Activated CD4-positive, alpha-beta T cell treated with anti-CD3 and anti-CD28 coated beads for 36 hours (primary cell): ENCODE measurements at regions not wholly inside any gene's neighbourhood (a gene's known extent, or its start where the extent isn't known, plus 50 kb on each side); places are given as distances from the start of the nearest gene placed in this dataset.
"Not testable (repeated sequence)": the region's sequence is repeated elsewhere in the genome, so short reads cannot be mapped to it uniquely, and the experiment has no call there.

Source experiments
- ATAC-seq: fragments of 200-7000 bp; cut with Tn5 transposase; one replicate; pipeline ENCODE4 v1.10.0; 2021; ENCODE audit warnings: mild to moderate bottlenecking, moderate library complexity
- CTCF ChIA-PET: fragments of 350-600 bp; sonication (Branson Sonifier 250); formaldehyde crosslinking; loops from one replicate; lab custom pipeline; 2021; ENCODE audit warnings: antibody characterized with exemption; lab: Charles Lee
- POLR2A ChIA-PET: fragments of 350-600 bp; sonication (Branson Sonifier 250); formaldehyde crosslinking; loops from one replicate; lab custom pipeline; 2021; ENCODE audit warnings: antibody characterized with exemption, inconsistent platforms; lab: Charles Lee
- DNase-seq: peaks from one replicate; pipeline ENCODE4 v3.0.0-alpha.2; 2020
- H3K27ac Mint-ChIP-seq: one replicate; pipeline ENCODE4 v1.8.0; 2021; ENCODE audit warnings: mixed read lengths
- H3K27me3 Mint-ChIP-seq: one replicate; pipeline ENCODE4 v1.8.0; 2021; ENCODE audit warnings: mixed read lengths
- H3K36me3 Mint-ChIP-seq: one replicate; pipeline ENCODE4 v1.8.0; 2021; ENCODE audit warnings: low read depth, mixed read lengths
- H3K4me1 Mint-ChIP-seq: one replicate; pipeline ENCODE4 v1.8.0; 2021; ENCODE audit warnings: mixed read lengths
- H3K4me3 Mint-ChIP-seq: one replicate; pipeline ENCODE4 v1.8.0; 2021; ENCODE audit warnings: mild to moderate bottlenecking, moderate library complexity, mixed read lengths
- H3K9me3 Mint-ChIP-seq: one replicate; pipeline ENCODE4 v1.8.0; 2021; ENCODE audit warnings: low read depth, mixed read lengths
- intact Hi-C, 2 experiments: fragments of 100-400 bp; cut with DNase I in 1 of 2; cut with micrococcal nuclease in 1 of 2; formaldehyde crosslinking; loops; one replicate each; pipeline versions ENCODE4 v1.14.2 to v1.15.1; 2022 to 2024; cut with DNase I, micrococcal nuclease

DNA sequence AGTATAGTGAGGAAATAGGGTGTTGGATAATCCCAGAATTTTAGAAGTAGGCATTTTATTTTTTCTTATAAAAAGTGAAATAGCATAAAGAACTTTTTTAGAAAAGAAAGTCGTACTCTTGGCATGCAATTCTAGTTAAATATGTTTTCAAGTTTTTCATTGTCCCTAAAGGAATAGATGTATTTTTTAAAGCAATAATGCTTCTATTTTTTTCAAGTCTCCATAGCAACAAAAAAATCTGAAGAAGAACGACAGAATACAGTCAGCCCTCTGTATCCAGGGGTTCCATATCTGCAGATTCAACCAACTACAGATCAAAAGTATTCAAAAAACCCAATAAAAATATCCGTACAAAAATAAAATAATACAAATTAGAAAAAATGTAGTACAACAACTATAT is 538.2 kb downstream of the GLUD2 start:
- H3K36me3 Mint-ChIP-seq: no peaks in the 10 kb centered on the region

DNA sequence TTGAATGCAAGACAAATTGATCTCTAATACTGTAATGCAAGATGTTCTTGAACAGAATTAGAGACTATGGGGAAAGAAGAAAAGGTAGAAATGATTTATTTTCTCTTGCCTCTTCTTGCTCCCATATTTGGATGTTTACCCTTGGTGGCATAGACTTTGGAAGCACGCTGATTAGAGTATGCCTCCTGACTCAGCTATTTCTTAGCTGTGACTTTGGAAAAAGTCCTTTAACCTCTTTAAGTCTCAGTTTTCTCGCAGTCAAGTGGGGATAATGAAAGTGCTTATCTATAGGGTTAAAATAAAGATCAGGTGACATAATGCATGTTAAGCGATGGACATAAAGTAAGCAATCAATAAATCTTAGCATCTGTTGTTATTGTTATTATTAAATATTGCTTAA is 545.5 kb downstream of the GLUD2 start:
- no peaks in the 10 kb centered on the region for H3K4me1 Mint-ChIP-seq
- H3K27me3 Mint-ChIP-seq: peaks cover 5% of the 10 kb centered on the region
- ChIA-PET CTCF (no interaction called here), POLR2A (no interaction called here)
- no peak overlapping the region for H3K4me3 Mint-ChIP-seq
- intact Hi-C loops: no loop called here
- H3K27ac Mint-ChIP-seq: no peak overlapping the region
- no peaks in the 10 kb centered on the region for H3K9me3 Mint-ChIP-seq
- no peaks in the 10 kb centered on the region for H3K36me3 Mint-ChIP-seq
- ATAC-seq (no peak), DNase-seq (no peak)

More for the DNA sequence above, 538.2 kb downstream of the GLUD2 start:
- Mint-ChIP-seq H3K4me3 (no peak overlapping the region), H3K27me3 (no peaks in the 10 kb centered on the region), H3K27ac (no peak overlapping the region), H3K9me3 (no peaks in the 10 kb centered on the region), H3K4me1 (no peaks in the 10 kb centered on the region)
- CTCF ChIA-PET: no interaction called here
- intact Hi-C loops: no loop called here
- no peak for DNase-seq
- ATAC-seq: no peak
- POLR2A ChIA-PET: no interaction called here

DNA sequence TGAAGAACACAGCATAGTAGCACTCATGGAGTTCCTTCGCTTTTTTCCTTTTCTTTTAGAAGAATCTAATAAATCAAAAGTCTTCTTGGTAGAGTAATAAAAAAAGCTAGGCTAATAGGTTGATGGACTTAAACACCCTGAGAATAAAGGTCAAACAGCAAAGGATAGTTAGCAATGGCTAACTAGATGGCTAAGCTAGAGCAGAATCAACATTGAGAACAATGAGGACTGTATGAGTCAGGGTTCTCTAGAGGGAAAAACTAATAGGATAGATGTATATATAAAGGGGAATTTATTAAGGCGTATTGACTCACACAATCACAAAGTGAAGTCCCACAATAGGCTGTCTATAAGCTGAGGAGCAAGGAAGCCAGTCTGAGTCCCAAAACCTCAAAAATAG is 550.9 kb downstream of the GLUD2 start:
- ATAC-seq (no peak), DNase-seq (no peak)
- peaks cover under 1% of the 10 kb centered on the region for H3K27me3 Mint-ChIP-seq
- no peaks in the 10 kb centered on the region for H3K9me3 Mint-ChIP-seq
- no peak overlapping the region for H3K4me3 Mint-ChIP-seq
- intact Hi-C loops: no loop called here
- H3K27ac Mint-ChIP-seq: no peak overlapping the region
- ChIA-PET CTCF (no interaction called here), POLR2A (no interaction called here)
- no peaks in the 10 kb centered on the region for H3K4me1 Mint-ChIP-seq
- no peaks in the 10 kb centered on the region for H3K36me3 Mint-ChIP-seq

DNA sequence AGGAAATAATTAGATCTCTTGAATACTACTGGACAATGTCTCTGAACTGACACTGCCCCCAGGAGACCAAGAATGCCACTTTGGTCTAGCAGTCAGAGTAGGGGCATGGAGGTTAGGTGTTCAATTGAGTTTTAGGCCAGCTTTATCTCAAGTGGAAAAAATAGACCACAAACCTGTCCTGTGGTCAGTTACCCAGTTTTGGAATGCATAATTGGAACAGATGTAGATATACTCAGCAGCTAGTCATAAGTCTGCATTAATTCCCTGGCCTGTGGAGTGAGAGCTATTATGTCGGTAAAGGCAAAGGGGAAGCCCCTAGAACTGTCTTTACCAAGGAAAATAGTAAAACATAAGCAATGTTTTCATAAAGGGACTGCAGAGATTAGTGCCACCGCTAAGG is 587.7 kb downstream of the GLUD2 start:
- Mint-ChIP-seq H3K9me3 (no peaks in the 10 kb centered on the region), H3K4me1 (no peaks in the 10 kb centered on the region), H3K4me3 (no peak overlapping the region), H3K27me3 (no peaks in the 10 kb centered on the region), H3K27ac (no peak overlapping the region), H3K36me3 (no peaks in the 10 kb centered on the region)
- POLR2A ChIA-PET: no interaction called here
- ATAC-seq: no peak
- DNase-seq: no peak
- CTCF ChIA-PET: no interaction called here
- intact Hi-C loops: no loop called here

DNA sequence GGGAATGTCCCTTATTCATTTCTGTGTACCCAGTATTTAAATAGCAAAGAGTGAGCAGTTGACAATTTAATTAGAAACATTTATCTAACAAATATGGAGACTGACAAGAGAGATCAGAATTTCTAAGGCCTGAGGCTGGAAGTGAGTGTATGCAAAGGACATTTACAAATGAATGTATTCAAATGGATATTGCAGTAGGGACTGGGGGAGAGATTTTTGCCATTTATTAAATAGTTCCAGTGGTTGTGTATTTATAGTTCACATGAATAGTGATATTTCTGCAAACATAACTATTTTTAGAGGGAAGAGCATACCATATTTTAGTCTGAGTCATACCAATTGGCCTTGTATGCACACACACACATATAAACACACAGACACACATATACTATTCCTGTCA is 592.4 kb downstream of the GLUD2 start:
- CTCF ChIA-PET: interaction anchor here (0.6 kb wide), 1 partner anchor 20 kb away, joined by 3 read pairs; no protein-coding TSS in a partner anchor
- no peaks in the 10 kb centered on the region for H3K36me3 Mint-ChIP-seq
- no peaks in the 10 kb centered on the region for H3K4me1 Mint-ChIP-seq
- POLR2A ChIA-PET: no interaction called here
- intact Hi-C loops: no loop called here
- H3K27ac Mint-ChIP-seq: no peak overlapping the region
- no peaks in the 10 kb centered on the region for H3K27me3 Mint-ChIP-seq
- H3K9me3 Mint-ChIP-seq: no peaks in the 10 kb centered on the region
- DNase-seq: no peak
- ATAC-seq: no peak
- H3K4me3 Mint-ChIP-seq: no peak overlapping the region

DNA sequence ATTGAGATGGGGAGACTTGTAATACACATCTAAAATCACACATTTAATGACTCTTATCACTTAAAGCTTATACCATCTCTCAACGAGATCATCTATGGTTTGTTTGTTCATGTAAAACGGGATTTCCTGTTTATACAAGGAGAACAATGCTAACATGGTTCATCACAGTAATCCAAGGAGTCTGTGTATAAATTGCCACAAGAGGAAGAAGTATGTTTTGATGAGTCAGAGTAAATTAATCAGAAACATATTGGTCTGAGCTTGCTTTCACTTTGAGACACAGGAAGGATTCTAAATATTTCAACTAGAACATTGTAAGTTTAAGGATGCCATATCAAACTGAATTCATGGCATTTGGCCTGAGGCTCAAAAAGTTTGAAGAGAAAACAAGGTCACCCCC is 594.1 kb downstream of the GLUD2 start:
- H3K27me3 Mint-ChIP-seq: no peaks in the 10 kb centered on the region
- intact Hi-C loops: no loop called here
- DNase-seq (no peak), ATAC-seq (no peak)
- no peaks in the 10 kb centered on the region for H3K9me3 Mint-ChIP-seq
- H3K4me3 Mint-ChIP-seq: no peak overlapping the region
- POLR2A ChIA-PET: no interaction called here
- no peak overlapping the region for H3K27ac Mint-ChIP-seq
- H3K36me3 Mint-ChIP-seq: no peaks in the 10 kb centered on the region
- H3K4me1 Mint-ChIP-seq: no peaks in the 10 kb centered on the region
- CTCF ChIA-PET: no interaction called here

DNA sequence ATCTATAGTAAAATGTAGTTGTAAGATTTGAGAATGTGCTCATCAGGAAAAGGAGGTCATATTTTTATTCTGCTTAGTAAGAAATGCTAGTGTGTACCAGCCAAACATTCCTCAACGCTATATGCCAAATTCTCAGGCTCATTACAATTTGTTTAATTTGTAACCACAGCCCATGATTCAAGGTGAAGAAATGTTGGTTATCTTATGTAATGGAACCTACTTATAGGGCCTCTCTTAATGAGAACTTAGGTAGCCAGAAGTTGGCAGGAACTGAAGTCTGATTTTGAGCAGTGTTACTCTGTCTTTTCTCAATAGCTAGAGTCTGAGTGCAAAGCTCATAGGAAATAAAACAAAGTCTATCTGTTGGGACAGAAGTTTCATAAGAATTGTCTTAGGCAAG is 595.0 kb downstream of the GLUD2 start:
- ATAC-seq (no peak), DNase-seq (no peak)
- H3K27me3 Mint-ChIP-seq: no peaks in the 10 kb centered on the region
- CTCF ChIA-PET: no interaction called here
- no peaks in the 10 kb centered on the region for H3K36me3 Mint-ChIP-seq
- no peaks in the 10 kb centered on the region for H3K9me3 Mint-ChIP-seq
- no peak overlapping the region for H3K27ac Mint-ChIP-seq
- no peaks in the 10 kb centered on the region for H3K4me1 Mint-ChIP-seq
- intact Hi-C loops: no loop called here
- POLR2A ChIA-PET: no interaction called here
- no peak overlapping the region for H3K4me3 Mint-ChIP-seq

DNA sequence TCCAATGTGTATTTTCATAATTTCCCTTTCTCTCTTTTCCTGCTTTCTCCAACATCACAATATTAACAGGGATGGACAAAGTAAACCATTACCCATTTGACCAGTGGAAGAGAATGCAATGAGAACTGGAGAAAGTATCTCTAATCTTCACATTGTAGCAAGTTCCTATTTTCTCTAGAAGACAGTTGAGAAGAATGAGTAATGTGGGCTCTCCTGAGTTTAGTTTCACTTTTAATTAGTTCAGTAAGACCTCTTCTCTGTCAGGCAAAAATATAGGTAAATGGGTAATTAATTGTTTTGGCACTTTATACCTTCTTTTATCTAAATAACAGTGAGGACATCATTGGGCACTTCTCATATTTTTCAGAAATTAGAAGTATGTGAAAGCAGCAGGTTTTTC is 602.0 kb downstream of the GLUD2 start:
- intact Hi-C loops: no loop called here
- CTCF ChIA-PET: no interaction called here

DNA sequence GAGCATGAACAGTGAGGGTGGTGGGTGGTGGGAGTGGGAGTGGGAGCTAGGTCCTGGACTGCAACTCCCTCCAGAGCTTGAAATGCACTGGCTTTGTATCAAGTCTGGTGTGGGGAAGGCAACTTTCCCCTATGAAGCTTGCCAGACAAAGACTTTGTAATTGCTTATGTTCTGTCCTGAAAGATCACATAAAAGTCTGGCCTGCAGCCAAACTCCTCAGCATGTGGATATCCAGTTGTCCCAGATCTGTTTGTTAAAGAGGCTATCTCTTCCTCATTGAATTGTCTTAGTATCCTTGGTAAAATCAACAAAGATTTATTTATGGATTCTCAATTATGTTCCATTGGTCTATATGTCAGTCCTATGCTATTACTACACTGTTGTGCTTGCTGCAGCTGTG is 607.9 kb downstream of the GLUD2 start:
- Mint-ChIP-seq H3K27me3 (no peaks in the 10 kb centered on the region), H3K27ac (no peak overlapping the region), H3K36me3 (no peaks in the 10 kb centered on the region), H3K4me1 (no peaks in the 10 kb centered on the region), H3K4me3 (no peak overlapping the region), H3K9me3 (no peaks in the 10 kb centered on the region)
- DNase-seq (no peak), ATAC-seq (no peak)
- CTCF ChIA-PET: no interaction called here
- POLR2A ChIA-PET: no interaction called here
- intact Hi-C loops: no loop called here

More for the DNA sequence above, 602.0 kb downstream of the GLUD2 start:
- H3K9me3 Mint-ChIP-seq: no peaks in the 10 kb centered on the region
- H3K27me3 Mint-ChIP-seq: no peaks in the 10 kb centered on the region
- H3K27ac Mint-ChIP-seq: no peak overlapping the region
- H3K36me3 Mint-ChIP-seq: no peaks in the 10 kb centered on the region
- ATAC-seq (no peak), DNase-seq (no peak)
- POLR2A ChIA-PET: no interaction called here
- H3K4me3 Mint-ChIP-seq: no peak overlapping the region
- H3K4me1 Mint-ChIP-seq: peaks cover 2% of the 10 kb centered on the region

DNA sequence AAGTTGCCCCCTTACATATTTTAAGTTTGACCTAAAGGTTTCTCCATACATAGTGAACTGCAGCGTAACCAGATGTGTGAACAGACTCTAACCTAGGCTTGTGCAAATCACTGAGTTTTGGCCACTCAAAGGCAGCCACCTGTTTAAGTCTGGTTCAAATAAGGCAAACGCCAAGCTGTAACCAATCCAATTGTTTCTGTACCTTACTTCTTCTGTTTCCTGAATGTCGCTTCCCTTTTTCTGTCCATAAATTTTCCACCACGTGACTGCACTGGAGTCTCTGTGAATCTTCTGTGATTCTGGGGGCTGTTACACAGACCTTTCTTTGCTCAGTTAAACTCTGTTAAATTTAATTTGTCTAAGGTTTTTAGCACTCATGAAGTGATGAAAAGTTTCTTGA is 618.8 kb downstream of the GLUD2 start:
- Mint-ChIP-seq H3K4me3 (no peak overlapping the region), H3K9me3 (no peaks in the 10 kb centered on the region), H3K27me3 (no peaks in the 10 kb centered on the region), H3K36me3 (no peaks in the 10 kb centered on the region), H3K27ac (no peak overlapping the region), H3K4me1 (no peaks in the 10 kb centered on the region)
- intact Hi-C loops: no loop called here
- DNase-seq (no peak), ATAC-seq (no peak)
- POLR2A ChIA-PET: no interaction called here
- CTCF ChIA-PET: no interaction called here

DNA sequence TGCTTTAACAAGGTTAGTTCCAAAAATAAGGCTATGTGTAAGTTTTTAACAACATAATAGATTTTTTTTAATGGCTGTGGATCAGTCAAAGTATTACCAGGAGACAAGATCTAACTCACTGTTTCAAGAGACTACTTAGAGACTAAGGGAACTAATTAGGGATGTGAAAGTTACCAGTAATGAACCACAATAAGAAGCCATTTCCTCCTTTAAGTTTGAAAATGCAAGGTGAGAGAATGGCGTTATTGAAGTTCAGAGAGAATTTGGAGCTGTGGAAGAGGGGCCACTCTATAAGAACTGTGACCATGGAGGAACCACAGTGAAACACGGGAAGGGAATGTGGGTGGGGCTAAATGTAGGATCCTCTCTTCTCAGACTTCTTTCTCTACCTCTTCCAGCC is 624.2 kb downstream of the GLUD2 start:
- intact Hi-C loops: no loop called here
- H3K36me3 Mint-ChIP-seq: no peaks in the 10 kb centered on the region
- no peak overlapping the region for H3K27ac Mint-ChIP-seq
- ChIA-PET POLR2A (no interaction called here), CTCF (no interaction called here)
- H3K4me3 Mint-ChIP-seq: no peak overlapping the region
- ATAC-seq (no peak), DNase-seq (no peak)
- no peaks in the 10 kb centered on the region for H3K4me1 Mint-ChIP-seq
- peaks cover 4% of the 10 kb centered on the region for H3K9me3 Mint-ChIP-seq
- H3K27me3 Mint-ChIP-seq: no peaks in the 10 kb centered on the region

DNA sequence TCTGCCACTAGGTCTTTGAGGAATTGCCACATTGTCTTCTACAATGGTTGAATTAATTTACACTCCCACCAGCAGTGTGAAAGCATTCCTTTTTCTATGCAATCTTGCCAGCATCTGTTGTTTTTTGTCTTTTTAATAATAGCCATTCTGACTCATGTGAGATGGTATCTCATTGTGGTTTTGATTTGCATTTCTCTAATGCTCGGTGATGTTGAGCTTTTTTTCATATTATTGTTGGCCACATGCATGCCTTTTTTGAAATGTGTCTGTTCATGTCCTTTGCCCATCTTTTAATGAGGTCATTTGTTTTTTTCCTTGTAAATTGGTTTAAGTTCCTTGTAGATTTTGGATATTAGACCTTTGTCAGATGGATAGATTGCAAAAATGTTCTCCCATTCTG is 661.8 kb downstream of the GLUD2 start:
- H3K9me3 Mint-ChIP-seq, POLR2A ChIA-PET, H3K27ac Mint-ChIP-seq, CTCF ChIA-PET, ATAC-seq, H3K27me3 Mint-ChIP-seq, intact Hi-C loops, H3K4me3 Mint-ChIP-seq, DNase-seq, H3K4me1 Mint-ChIP-seq, H3K36me3 Mint-ChIP-seq: not testable (repeated sequence)

DNA sequence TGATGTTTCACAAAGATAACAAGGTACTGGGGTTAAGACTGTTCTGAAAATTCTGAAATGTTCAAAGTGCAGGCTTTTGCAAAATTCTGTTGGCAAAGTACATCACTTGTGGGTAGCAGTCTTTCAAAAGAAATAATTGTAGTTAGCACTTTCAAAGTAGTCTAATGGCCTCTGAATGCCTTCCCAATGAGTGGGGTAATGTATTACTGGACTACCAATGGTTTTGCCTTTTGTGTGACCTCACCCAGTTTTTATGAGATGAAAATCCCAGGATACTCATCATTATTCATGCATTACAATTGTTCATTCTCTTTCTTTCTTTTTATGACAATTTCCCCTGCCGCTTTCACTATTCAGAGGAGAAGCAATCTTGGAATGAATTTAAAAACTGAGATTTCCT is 686.1 kb downstream of the GLUD2 start:
- CTCF ChIA-PET: no interaction called here
- Mint-ChIP-seq H3K27me3 (no peaks in the 10 kb centered on the region), H3K27ac (no peak overlapping the region), H3K4me3 (no peak overlapping the region), H3K36me3 (no peaks in the 10 kb centered on the region), H3K9me3 (no peaks in the 10 kb centered on the region), H3K4me1 (no peaks in the 10 kb centered on the region)
- ATAC-seq: no peak
- POLR2A ChIA-PET: no interaction called here
- intact Hi-C loops: no loop called here
- DNase-seq: no peak
